ENCODE measurements at regions not wholly inside any gene's neighbourhood (a gene's known extent, or its start where the extent isn't known, plus 50 kb on each side); places are given as distances from the start of the nearest gene placed in this dataset.

- no peak overlapping the region for H3K4me3 ChIP-seq
- no peaks in the 10 kb centered on the region for H3K4me1 ChIP-seq (ENCODE audit: insufficient read depth)
- no peaks in the 10 kb centered on the region for H3K9me3 ChIP-seq (ENCODE audit: low read depth)
- no peaks in the 10 kb centered on the region for H4K20me1 ChIP-seq (ENCODE audit: insufficient read depth, poor library complexity, severe bottlenecking)
- TF ChIP-seq CTCF (IDR thresholded peaks at IDR 0.05; ENCODE audit: poor library complexity) (no peak), EZH2phosphoT487 (IDR thresholded peaks at IDR 0.05; ENCODE audit: low read depth, severe bottlenecking, unreplicated experiment) (no peak), EZH2 (IDR thresholded peaks at IDR 0.05; ENCODE audit: borderline replicate concordance) (no peak)
- H3K4me2 ChIP-seq, result no peak overlapping the region
- DNase-seq (ENCODE audit: low spot score), result no peak
- H3K27ac ChIP-seq, result no peak overlapping the region
- no peak overlapping the region for H2AFZ ChIP-seq
- H3K9me2 ChIP-seq (replicated peaks; ENCODE audit: insufficient read depth), result no peaks in the 10 kb centered on the region
- H3K27me3 ChIP-seq, result peaks cover 12% of the 10 kb centered on the region
- H3K79me2 ChIP-seq, result no peaks in the 10 kb centered on the region
- WGBS (ENCODE audit: low lambda C conversion rate, missing lambda C conversion rate), result 82% methylated on average over 5 of the region's 5 CpGs
- no peaks in the 10 kb centered on the region for H3K36me3 ChIP-seq (replicated peaks; ENCODE audit: insufficient read depth, low read depth)
Measured at GRCh38 chr20:39107741-39108140, 145.6 kb downstream of the DHX35 start.

- Histone ChIP-seq H3K4me3 (no peak overlapping the region), H3K79me2 (no peaks in the 10 kb centered on the region), H3K27me3 (peaks cover 12% of the 10 kb centered on the region), H3K9me3 (ENCODE audit: low read depth) (no peaks in the 10 kb centered on the region), H3K36me3 (replicated peaks; ENCODE audit: insufficient read depth, low read depth) (no peaks in the 10 kb centered on the region), H4K20me1 (ENCODE audit: insufficient read depth, poor library complexity, severe bottlenecking) (no peaks in the 10 kb centered on the region), H3K4me1 (ENCODE audit: insufficient read depth) (no peaks in the 10 kb centered on the region), H3K27ac (no peak overlapping the region), H3K4me2 (no peak overlapping the region), H3K9me2 (replicated peaks; ENCODE audit: insufficient read depth) (no peaks in the 10 kb centered on the region), H2AFZ (no peak overlapping the region)
- TF ChIP-seq CTCF (IDR thresholded peaks at IDR 0.05; ENCODE audit: poor library complexity), result no peak
- TF ChIP-seq EZH2 (IDR thresholded peaks at IDR 0.05; ENCODE audit: borderline replicate concordance), result no peak
- no peak for TF ChIP-seq EZH2phosphoT487 (IDR thresholded peaks at IDR 0.05; ENCODE audit: low read depth, severe bottlenecking, unreplicated experiment)
- DNase-seq (ENCODE audit: low spot score), result no peak
- WGBS (ENCODE audit: low lambda C conversion rate, missing lambda C conversion rate), result 85% methylated on average over 3 of the region's 3 CpGs
Measured at GRCh38 chr20:39106791-39107190, 144.6 kb downstream of the DHX35 start.

- 92% methylated on average over 5 of the region's 5 CpGs for WGBS (ENCODE audit: low lambda C conversion rate, missing lambda C conversion rate)
- DNase-seq (ENCODE audit: low spot score), result no peak
- Histone ChIP-seq H3K4me3 (no peak overlapping the region), H2AFZ (no peak overlapping the region), H3K9me3 (ENCODE audit: low read depth) (no peaks in the 10 kb centered on the region), H3K27me3 (peaks cover 4% of the 10 kb centered on the region), H3K27ac (no peak overlapping the region), H3K4me2 (no peak overlapping the region), H3K36me3 (replicated peaks; ENCODE audit: insufficient read depth, low read depth) (no peaks in the 10 kb centered on the region), H3K4me1 (ENCODE audit: insufficient read depth) (no peaks in the 10 kb centered on the region), H3K9me2 (replicated peaks; ENCODE audit: insufficient read depth) (no peaks in the 10 kb centered on the region), H4K20me1 (ENCODE audit: insufficient read depth, poor library complexity, severe bottlenecking) (no peaks in the 10 kb centered on the region), H3K79me2 (no peaks in the 10 kb centered on the region)
- TF ChIP-seq EZH2phosphoT487 (IDR thresholded peaks at IDR 0.05; ENCODE audit: low read depth, severe bottlenecking, unreplicated experiment) (no peak), EZH2 (IDR thresholded peaks at IDR 0.05; ENCODE audit: borderline replicate concordance) (no peak), CTCF (IDR thresholded peaks at IDR 0.05; ENCODE audit: poor library complexity) (no peak)
Measured at GRCh38 chr20:39105551-39105950, 143.4 kb downstream of the DHX35 start.

- H3K4me2 ChIP-seq, result no peak overlapping the region
- no peaks in the 10 kb centered on the region for H3K79me2 ChIP-seq
- no peak overlapping the region for H3K27ac ChIP-seq
- no peaks in the 10 kb centered on the region for H3K9me2 ChIP-seq (replicated peaks; ENCODE audit: insufficient read depth)
- H3K4me1 ChIP-seq (ENCODE audit: insufficient read depth), result no peaks in the 10 kb centered on the region
- no peak overlapping the region for H2AFZ ChIP-seq
- H3K27me3 ChIP-seq, result peaks cover 7% of the 10 kb centered on the region
- no peak for DNase-seq (ENCODE audit: low spot score)
- no peaks in the 10 kb centered on the region for H3K9me3 ChIP-seq (ENCODE audit: low read depth)
- H3K36me3 ChIP-seq (replicated peaks; ENCODE audit: insufficient read depth, low read depth), result no peaks in the 10 kb centered on the region
- no peaks in the 10 kb centered on the region for H4K20me1 ChIP-seq (ENCODE audit: insufficient read depth, poor library complexity, severe bottlenecking)
- H3K4me3 ChIP-seq, result no peak overlapping the region
- WGBS (ENCODE audit: low lambda C conversion rate, missing lambda C conversion rate), result 96% methylated on average over 1 of the region's 1 CpG
- TF ChIP-seq EZH2phosphoT487 (IDR thresholded peaks at IDR 0.05; ENCODE audit: low read depth, severe bottlenecking, unreplicated experiment), result no peak
- TF ChIP-seq CTCF (IDR thresholded peaks at IDR 0.05; ENCODE audit: poor library complexity), result no peak
- no peak for TF ChIP-seq EZH2 (IDR thresholded peaks at IDR 0.05; ENCODE audit: borderline replicate concordance)
Measured at GRCh38 chr20:39103732-39104131, 141.6 kb downstream of the DHX35 start.
